IMR-90 (cell line): ENCODE measurements at regions not wholly inside any gene's neighbourhood (a gene's known extent, or its start where the extent isn't known, plus 50 kb on each side); places are given as distances from the start of the nearest gene placed in this dataset.

Source experiments
- ATAC-seq: fragments of 200-7000 bp; cut with Tn5 transposase; 2 replicates; pipeline ENCODE4 v1.9.1; 2020; ENCODE audit warnings: low read depth, mild to moderate bottlenecking, moderate library complexity
- BruUV-seq: library from RNA; stranded (reverse); fragments of 400-500 nt; replicated peaks from 2 replicates; lab custom pipeline; 2021; lab: Mats Ljungman, UMichigan
- CTCF ChIA-PET: fragments of 300-600 bp; formaldehyde crosslinking; extraction: SDS; loops from one replicate; lab custom pipeline; 2021; ENCODE audit warnings: antibody characterized with exemption; lab: Yijun Ruan, JAX
- POLR2A ChIA-PET: fragments of 300-600 bp; sonication (Branson Sonifier 250); formaldehyde crosslinking; loops from one replicate; lab custom pipeline; 2022; ENCODE audit warnings: antibody characterized with exemption; ENCODE audit not compliant: unreplicated experiment; lab: Charles Lee
- DNase-seq: peaks from one replicate; pipeline ENCODE4 v3.0.0; 2013
- H2AFZ ChIP-seq: replicated peaks from 2 replicates; pipeline ENCODE3; 2013; ENCODE audit warnings: low read length, mild to moderate bottlenecking; ENCODE audit not compliant: poor library complexity
- H2AK5ac ChIP-seq: 2 replicates; pipeline ENCODE4 v1.6.1; 2013; ENCODE audit warnings: low read depth, low read length, inconsistent platforms
- H2AK9ac ChIP-seq: replicated peaks from 2 replicates; pipeline ENCODE3; 2013; ENCODE audit warnings: mild to moderate bottlenecking, low read depth, low read length, moderate library complexity; ENCODE audit not compliant: poor library complexity
- H2BK120ac ChIP-seq: 2 replicates; pipeline ENCODE4 v1.6.1; 2013; ENCODE audit warnings: low read depth, low read length, inconsistent platforms
- H2BK15ac ChIP-seq: 3 replicates; pipeline ENCODE4 v1.6.1; 2013; ENCODE audit warnings: low read depth, low read length, inconsistent platforms
- H2BK20ac ChIP-seq: 2 replicates; pipeline ENCODE4 v1.6.1; 2013; ENCODE audit warnings: low read depth, mild to moderate bottlenecking, inconsistent platforms, low read length, moderate library complexity
- H2BK5ac ChIP-seq: 2 replicates; pipeline ENCODE4 v1.6.1; 2013; ENCODE audit warnings: mild to moderate bottlenecking, low read depth, low read length, inconsistent platforms; ENCODE audit not compliant: poor library complexity, severe bottlenecking
- H3K14ac ChIP-seq: replicated peaks from 2 replicates; pipeline ENCODE4 v1.6.1; 2013; ENCODE audit warnings: low read depth, low read length, inconsistent platforms
- H3K18ac ChIP-seq: 2 replicates; pipeline ENCODE4 v1.6.1; 2013; ENCODE audit warnings: low read depth, low read length, control low read depth
- H3K23ac ChIP-seq: 2 replicates; pipeline ENCODE4 v1.6.1; 2013; ENCODE audit warnings: low read depth, low read length, inconsistent platforms
- H3K27ac ChIP-seq: 2 replicates; pipeline ENCODE4 v1.5.1; 2013; ENCODE audit warnings: mild to moderate bottlenecking, control low read depth, low read length; ENCODE audit not compliant: insufficient read depth
- H3K27me3 ChIP-seq: 2 replicates; pipeline ENCODE4 v1.6.1; 2013; ENCODE audit warnings: low read length; ENCODE audit not compliant: control insufficient read depth, insufficient read depth
- H3K36me3 ChIP-seq: 2 replicates; pipeline ENCODE4 v1.6.1; 2013; ENCODE audit warnings: low read length, mixed read lengths; ENCODE audit not compliant: control insufficient read depth, insufficient read depth
- H3K4ac ChIP-seq: 2 replicates; pipeline ENCODE4 v1.6.1; 2013; ENCODE audit warnings: low read depth, low read length, inconsistent platforms
- H3K4me1 ChIP-seq: 2 replicates; pipeline ENCODE4 v1.6.1; 2013; ENCODE audit warnings: low read length, mixed read lengths; ENCODE audit not compliant: control insufficient read depth, insufficient read depth
- H3K4me2 ChIP-seq: 2 replicates; pipeline ENCODE4 v1.6.1; 2013; ENCODE audit warnings: low read depth, mild to moderate bottlenecking, control low read depth, low read length, moderate library complexity
- H3K4me3 ChIP-seq: 2 replicates; pipeline ENCODE4 v1.5.1; 2013; ENCODE audit warnings: low read depth, mild to moderate bottlenecking, control low read depth, low read length, moderate library complexity; ENCODE audit not compliant: insufficient read depth
- H3K56ac ChIP-seq: 2 replicates; pipeline ENCODE4 v1.6.1; 2013; ENCODE audit warnings: low read length, inconsistent platforms; ENCODE audit not compliant: insufficient read depth; ENCODE audit errors: extremely low read depth
- H3K79me1 ChIP-seq, 2 experiments: 2 replicates each; pipeline ENCODE4 v1.6.1; 2013; ENCODE audit warnings: low read length in 2 of 2, inconsistent platforms in 1 of 2, low read depth in 1 of 2
- H3K9ac ChIP-seq: 2 replicates; pipeline ENCODE4 v1.6.1; 2013; ENCODE audit warnings: low read depth, low read length, control low read depth
- H3K9me1 ChIP-seq: 2 replicates; pipeline ENCODE4 v1.6.1; 2013; ENCODE audit warnings: low read length, inconsistent platforms; ENCODE audit not compliant: insufficient read depth
- H3K9me3 ChIP-seq: 2 replicates; pipeline ENCODE4 v1.6.1; 2013; ENCODE audit warnings: low read length; ENCODE audit not compliant: control insufficient read depth, insufficient read depth
- H4K20me1 ChIP-seq: 2 replicates; pipeline ENCODE4 v1.6.1; 2013; ENCODE audit warnings: low read length, inconsistent platforms; ENCODE audit not compliant: insufficient read depth
- H4K5ac ChIP-seq: 2 replicates; pipeline ENCODE4 v1.6.1; 2013; ENCODE audit warnings: mild to moderate bottlenecking, low read depth, low read length, control low read depth
- H4K8ac ChIP-seq, 2 experiments: 2 replicates each; pipeline ENCODE4 v1.6.1; 2013; ENCODE audit warnings: low read depth in 2 of 2, low read length in 2 of 2, control low read depth in 1 of 2, inconsistent platforms in 1 of 2
- H4K91ac ChIP-seq: 2 replicates; pipeline ENCODE4 v1.6.1; 2013; ENCODE audit warnings: low read depth, low read length, inconsistent platforms; ENCODE audit not compliant: insufficient read depth
- CEBPB ChIP-seq: IDR thresholded peaks from 2 replicates; pipeline ENCODE4 v1.6.1; 2012; ENCODE audit warnings: low read depth, low read length, improper control_type of control experiment
- CHD1 ChIP-seq: IDR thresholded peaks from 2 replicates; pipeline ENCODE4 v1.6.1; 2012; ENCODE audit warnings: low read depth, low read length, improper control_type of control experiment
- CTCF ChIP-seq: conservative IDR thresholded peaks from 2 replicates; pipeline ENCODE4 v1.5.1; 2012; ENCODE audit warnings: mild to moderate bottlenecking, low read depth, low read length, improper control_type of control experiment
- FOS ChIP-seq: fragments of 150-350 bp; IDR thresholded peaks from 2 replicates; pipeline ENCODE4 v1.6.1; 2016; ENCODE audit warnings: low read depth, low read length
- MAZ ChIP-seq: IDR thresholded peaks from 2 replicates; pipeline ENCODE4 v1.6.1; 2012; ENCODE audit warnings: low read depth, mild to moderate bottlenecking, low read length, improper control_type of control experiment, moderate library complexity, borderline replicate concordance
- NFE2L2 ChIP-seq: fragments of 150-350 bp; IDR thresholded peaks from 2 replicates; pipeline ENCODE4 v1.6.1; 2016; ENCODE audit warnings: low read depth, mild to moderate bottlenecking, low read length
- POLR2A ChIP-seq: IDR thresholded peaks from 2 replicates; pipeline ENCODE4 v1.6.1; 2012; ENCODE audit warnings: mild to moderate bottlenecking, low read depth, low read length
- RAD21 ChIP-seq: IDR thresholded peaks from 2 replicates; pipeline ENCODE4 v1.6.1; 2012; ENCODE audit warnings: low read length, improper control_type of control experiment
- WGBS, 2 experiments: methylation state at CpG; one replicate each; pipeline versions ENCODE4 v1.1.5 to v1.1.7; 2013; ENCODE audit warnings: missing lambda C conversion rate in 2 of 2; ENCODE audit not compliant: insufficient read length in 1 of 2; ENCODE audit errors: extremely low coverage in 2 of 2; 5-methylcytosine and 5-hydroxymethylcytosine counted together
- dilution Hi-C: fragments of 300-500 bp; cut with HindIII; formaldehyde crosslinking; loops from one replicate; pipeline ENCODE4 v1.14.3; 2018; ENCODE audit warnings: low sequenced_read_pairs; ENCODE audit not compliant: unreplicated experiment
- in situ Hi-C: fragments of 300-500 bp; cut with MboI; formaldehyde crosslinking; loops from 3 replicates; pipeline ENCODE4 v1.14.3; 2019; ENCODE audit warnings: low sequenced_read_pairs, inconsistent platforms, mixed read lengths
- intact Hi-C: fragments of 100-400 bp; cut with micrococcal nuclease; formaldehyde crosslinking; loops from 2 replicates; pipeline ENCODE4 v1.10.0; 2022

DNA sequence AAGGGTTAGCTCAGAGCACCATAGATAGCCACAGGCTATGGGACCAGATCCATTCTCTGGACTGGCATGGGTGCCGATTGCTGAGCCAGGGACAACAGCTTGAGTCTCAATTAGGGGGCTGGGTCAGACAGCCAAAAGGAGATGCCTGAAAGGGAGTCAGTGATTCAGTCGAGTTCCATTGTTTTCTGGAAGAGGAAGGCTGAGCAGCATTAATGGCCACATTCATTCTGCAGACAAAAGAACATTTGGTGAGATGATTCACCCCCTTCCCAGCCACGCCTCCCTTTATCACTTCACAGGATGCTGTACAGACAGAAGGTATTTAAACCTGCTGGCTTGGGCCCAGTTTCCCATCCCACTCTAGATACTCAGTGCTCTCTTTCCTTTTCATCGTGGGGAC is 131.9 kb downstream of the ADAMTS15 start:
- Histone ChIP-seq H2AK9ac (no peak overlapping the region), H3K9me3 (no peaks in the 10 kb centered on the region), H3K14ac (peak overlapping the region; percentile 44), H2BK15ac (peak overlapping the region; percentile 35; the same call in 2 of the 3 replicates), H3K4ac (peak overlapping the region; percentile 42), H2AK5ac (peak overlapping the region; percentile 20), H2BK20ac (peak overlapping the region; percentile 59; the same call in 1 of the 2 replicates), H3K4me2 (no peak overlapping the region), H4K20me1 (no peaks in the 10 kb centered on the region), H3K27me3 (no peaks in the 10 kb centered on the region), H2BK120ac (peak overlapping the region; percentile 59), H3K9me1 (peaks cover 9% of the 10 kb centered on the region; the same call in 1 of the 2 replicates), H3K36me3 (no peaks in the 10 kb centered on the region), H4K5ac (peak overlapping the region; percentile 29; the same call in 1 of the 2 replicates), H3K4me1 (peaks cover 20% of the 10 kb centered on the region), H4K8ac (peak overlapping the region in 1 of 2 experiments; percentile 63; a peak in 1 of 4 replicates), H3K23ac (no peak overlapping the region), H3K18ac (peak overlapping the region; percentile 8; the same call in 1 of the 2 replicates), H2AFZ (no peak overlapping the region), H3K56ac (no peak overlapping the region), H3K27ac (peak overlapping the region; percentile 27; the same call in 1 of the 2 replicates), H2BK5ac (peak overlapping the region; percentile 22), H3K4me3 (no peak overlapping the region), H3K9ac (no peak overlapping the region), H3K79me1 (no peaks in the 10 kb centered on the region), H4K91ac (peak overlapping the region; percentile 34; the same call in 1 of the 2 replicates)
- dilution Hi-C loops (no loop called here), intact Hi-C loops (no loop called here), in situ Hi-C loops (no loop called here)
- ChIA-PET POLR2A (no interaction called here), CTCF (no interaction called here)
- ATAC-seq (peak; percentile 9; the same call in 1 of the 2 replicates), DNase-seq (peak; percentile 84)
- TF ChIP-seq RAD21: peak; percentile 5; the same call in 1 of the 2 replicates
- no peak for TF ChIP-seq CEBPB
- TF ChIP-seq CTCF: no peak
- TF ChIP-seq NFE2L2: no peak
- peak; percentile 34; the same call in 1 of the 2 replicates for TF ChIP-seq POLR2A
- no peak for TF ChIP-seq FOS
- TF ChIP-seq MAZ: no peak
- no peak for TF ChIP-seq CHD1
- no CpG with 5 or more reads among the region's 4 CpGs for WGBS, 2 experiments
- BruUV-seq: no TSS peak
